HG02798 (cell line): ENCODE measurements at regions not wholly inside any gene's neighbourhood (a gene's known extent, or its start where the extent isn't known, plus 50 kb on each side); places are given as distances from the start of the nearest gene placed in this dataset.

Experiments
- ATAC-seq: cut with Tn5 transposase; IDR thresholded peaks from one replicate; pipeline ENCODE4 v1.9.1; 2021; ENCODE audit warnings: mild to moderate bottlenecking; ENCODE audit not compliant: unreplicated experiment, poor library complexity

DNA sequence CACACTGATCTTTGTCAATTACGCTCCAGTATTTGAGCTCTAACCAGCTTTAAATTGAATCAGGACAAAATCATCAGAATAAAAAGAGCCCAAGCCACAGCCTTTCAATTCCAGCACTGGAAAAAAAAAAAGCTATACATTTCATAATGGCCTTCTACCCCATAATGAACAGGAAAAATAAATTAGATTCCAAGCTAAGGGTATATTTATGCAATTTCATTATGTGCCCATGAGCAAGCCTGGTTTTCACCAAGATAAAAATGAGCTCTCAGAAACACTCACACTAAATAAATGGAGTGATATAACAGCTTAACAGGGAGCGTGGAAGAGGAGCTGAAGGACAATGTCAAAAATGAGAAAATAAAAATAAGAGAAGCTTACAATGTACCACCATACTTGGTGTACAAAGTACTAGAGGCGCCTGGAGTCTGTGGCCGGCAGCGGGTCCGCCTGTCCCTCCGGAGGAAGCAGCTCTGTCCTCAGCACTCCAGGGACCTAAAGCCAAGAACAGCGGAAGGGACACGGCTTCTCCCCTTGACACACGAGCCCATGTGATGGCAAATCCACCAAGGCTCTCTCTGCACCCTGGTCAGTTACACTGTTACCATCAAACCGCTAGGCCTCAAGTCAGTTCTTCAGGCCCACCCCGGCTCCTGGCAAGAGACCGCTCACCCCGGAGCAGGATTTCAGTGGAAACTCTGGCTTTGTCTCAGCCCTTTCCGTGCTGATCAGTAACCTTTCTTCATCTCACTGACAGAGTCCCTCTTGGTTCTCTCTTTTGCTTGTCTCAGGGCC lies 69.6 kb downstream of the RBFOX3 start:
- no peak for ATAC-seq

DNA sequence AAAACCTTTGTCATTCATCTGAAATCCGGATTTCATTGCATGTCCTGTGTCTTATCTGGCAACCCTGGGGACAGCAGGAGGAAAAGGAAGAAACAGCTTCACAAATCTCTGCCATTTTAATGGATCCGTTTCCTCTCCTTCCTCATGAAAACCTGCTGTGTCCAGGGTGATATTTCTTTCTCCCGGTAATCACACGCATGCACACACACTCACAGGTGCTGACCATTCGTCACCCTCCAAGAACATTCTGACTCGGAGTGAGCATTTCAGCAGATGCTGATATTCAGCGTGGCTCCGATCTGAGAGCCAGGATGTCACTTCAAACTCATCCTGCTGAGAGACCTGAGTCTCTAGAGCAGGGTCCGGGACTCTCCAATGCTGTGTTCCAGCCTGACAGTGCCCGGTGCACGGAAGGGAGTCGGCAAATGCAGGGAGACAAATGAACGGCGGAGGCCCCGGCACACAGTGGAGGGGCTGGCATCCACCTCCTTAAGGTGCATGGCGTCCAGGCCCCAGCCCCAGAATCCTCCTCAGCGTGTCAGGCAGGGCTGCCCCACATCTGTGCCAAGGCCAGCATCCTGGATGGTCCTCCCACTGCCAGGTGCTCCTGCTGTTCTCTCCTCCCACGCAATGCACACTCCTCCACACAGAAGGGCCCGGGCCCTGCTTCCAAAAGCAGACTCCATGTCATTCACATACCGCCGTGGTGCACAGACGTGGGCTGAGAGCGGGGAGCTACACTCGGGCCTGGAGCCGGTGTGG lies 70.7 kb downstream of the RBFOX3 start:
- no peak for ATAC-seq

DNA sequence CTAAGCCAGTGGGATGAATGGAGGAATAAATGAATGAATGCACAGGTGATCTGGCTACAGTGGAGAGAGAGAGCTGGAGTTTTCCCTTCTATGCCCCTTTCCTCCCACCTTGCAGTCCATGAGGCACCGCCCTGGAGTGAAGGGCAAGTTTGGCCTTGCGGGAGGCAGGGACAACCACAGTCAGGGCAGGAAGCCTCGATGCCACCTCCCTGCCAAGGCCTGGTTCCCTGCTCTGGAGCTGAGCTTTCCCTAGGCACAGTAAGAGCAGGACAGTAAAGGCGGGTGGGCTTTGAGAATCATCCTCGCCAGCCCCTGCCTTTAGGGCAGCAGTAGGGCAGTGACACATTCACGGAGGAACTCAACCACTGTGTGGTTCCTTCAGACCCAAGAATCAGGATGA lies 72.6 kb downstream of the RBFOX3 start:
- no peak for ATAC-seq

DNA sequence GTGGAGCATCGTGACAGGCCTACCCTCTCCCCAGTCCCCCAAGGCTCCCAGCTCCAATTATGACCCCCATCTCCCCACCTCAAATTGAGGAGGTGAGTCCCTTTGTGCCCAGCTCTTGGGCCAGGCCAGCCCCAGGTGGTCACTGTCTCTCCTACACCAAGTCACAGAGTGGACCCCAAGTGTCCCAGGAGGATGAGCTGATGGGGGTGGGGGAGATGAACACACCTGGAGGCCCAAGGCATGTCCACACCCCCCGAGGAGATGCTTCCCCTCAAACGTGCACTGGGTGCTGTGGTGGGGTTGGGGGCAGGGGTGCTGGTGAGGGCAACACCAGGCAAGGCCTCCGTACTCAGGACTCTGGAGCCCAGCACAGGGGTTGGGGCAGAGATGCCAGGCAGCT lies 73.2 kb downstream of the RBFOX3 start:
- ATAC-seq = no peak

DNA sequence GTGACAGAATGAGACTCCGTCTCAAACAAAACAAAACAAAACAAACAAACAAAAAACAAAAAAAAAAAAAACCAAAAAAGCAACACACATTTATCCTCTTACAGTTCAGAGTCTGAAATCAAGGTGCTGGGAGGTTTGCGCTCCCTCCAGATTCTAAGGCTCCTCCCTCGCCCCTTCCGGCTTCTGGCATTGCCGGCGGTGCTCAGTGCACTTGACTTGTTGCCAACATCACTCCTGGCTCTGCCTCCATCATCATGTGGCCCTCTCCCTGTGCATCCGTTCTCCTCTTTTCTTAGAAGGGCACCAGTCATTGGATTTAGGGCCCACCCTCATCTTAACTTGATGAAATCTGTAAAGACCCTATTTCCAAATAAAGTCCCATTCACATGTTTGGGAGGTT lies 73.8 kb downstream of the RBFOX3 start:
- ATAC-seq = no peak

DNA sequence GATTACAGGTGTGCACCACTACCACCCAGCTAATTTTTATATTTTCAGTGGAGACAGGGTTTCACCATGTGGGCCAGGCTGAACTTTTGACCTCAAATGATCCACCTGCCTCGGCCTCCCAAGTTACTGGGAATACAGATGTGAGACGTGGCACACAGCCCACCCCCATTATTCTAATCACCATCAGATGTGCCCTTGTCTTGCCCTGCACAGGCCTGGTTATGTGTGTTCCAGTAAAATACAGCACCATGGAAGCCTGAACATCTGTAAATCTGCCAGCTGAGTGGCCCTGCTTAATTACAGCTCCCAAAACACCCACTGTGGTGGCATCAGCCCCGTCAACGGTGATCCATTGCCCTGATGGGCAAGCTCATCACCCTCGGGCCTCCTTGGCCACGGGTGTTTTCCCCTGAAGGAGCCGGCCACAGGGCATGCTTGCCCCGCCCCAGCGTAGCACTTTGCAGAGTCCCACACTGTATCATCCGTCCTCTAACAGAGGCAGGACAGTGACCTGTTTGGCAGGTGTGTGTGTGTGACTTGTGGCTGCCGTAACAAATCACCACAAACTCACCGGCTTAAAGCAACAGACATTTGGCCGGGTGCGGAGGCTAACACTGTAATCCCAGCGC lies 74.5 kb downstream of the RBFOX3 start:
- ATAC-seq = no peak

DNA sequence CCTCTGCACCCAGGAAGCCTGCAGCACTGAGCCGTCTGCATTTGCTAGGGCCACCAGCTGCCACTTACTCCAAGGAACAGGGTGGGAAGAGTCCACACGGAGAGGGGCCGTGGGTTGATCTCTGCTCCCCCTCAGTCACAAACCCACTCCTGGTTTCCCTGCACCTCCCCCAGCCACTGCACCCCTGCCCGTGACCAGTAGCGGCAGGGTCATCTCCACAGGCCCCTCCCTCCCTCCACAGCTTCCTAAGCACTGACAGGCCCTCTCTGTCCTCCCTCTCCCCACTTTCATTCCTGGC lies 75.2 kb downstream of the RBFOX3 start:
- ATAC-seq = no peak

DNA sequence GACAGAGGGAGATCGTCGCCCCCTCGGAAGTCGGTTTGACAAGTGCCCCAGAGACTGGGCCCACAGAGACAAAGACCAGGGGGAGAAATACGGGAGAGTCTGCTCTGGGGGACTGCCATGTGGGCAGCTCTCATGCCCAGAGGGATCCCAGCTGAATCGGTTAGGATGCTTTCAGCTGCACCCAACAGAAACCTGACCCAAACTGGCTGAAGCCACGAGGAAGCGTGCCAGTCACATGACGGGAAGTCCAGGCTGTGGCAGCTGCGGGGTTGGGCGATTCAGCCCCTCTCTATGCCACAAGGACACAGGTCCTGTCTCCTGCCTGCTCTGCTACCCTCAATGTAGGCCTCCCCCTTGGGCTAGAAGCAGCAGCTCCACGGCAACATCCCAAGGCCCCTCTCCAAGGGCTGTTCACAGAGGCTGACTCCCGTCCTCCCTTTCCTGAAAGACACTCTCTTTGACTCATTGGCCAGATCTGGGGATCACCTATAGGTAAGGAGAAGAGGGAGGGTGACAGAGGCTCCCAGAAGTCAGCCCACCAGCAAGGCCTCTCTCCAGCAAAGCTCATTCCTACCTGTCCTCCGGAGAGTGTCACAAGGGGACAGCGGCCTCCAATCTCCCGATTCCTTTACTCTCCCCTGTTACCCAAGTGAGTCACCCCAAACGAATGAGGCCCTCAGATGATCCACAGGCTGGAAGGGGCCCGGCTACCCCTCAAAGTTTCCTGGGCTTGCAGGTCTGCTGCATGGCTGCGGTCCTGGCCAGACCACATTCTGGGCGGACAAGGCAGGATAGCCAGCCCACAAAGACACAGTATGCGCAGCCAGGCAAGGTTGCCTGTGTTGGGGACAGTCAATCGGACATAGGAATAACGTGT lies 75.8 kb downstream of the RBFOX3 start:
- no peak for ATAC-seq

DNA sequence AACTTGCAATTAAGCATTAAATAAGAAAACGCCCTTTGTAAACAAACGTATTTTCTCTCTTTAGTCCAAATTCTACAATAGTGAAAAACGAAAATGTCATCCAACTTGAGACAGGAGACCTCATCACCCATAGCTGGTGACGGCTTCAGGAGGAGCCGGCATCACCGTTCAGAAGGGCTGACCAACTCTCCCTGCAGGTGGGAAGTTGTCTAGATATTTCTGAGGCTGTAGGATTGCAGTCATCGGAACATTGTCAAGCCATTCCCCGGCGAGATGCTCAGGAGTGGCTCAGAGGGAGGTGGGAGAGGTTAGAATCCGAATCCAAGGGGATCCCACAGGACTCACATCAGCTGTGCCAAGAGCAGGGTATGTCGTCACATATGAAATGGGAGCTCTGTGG lies 76.7 kb downstream of the RBFOX3 start:
- ATAC-seq = no peak

DNA sequence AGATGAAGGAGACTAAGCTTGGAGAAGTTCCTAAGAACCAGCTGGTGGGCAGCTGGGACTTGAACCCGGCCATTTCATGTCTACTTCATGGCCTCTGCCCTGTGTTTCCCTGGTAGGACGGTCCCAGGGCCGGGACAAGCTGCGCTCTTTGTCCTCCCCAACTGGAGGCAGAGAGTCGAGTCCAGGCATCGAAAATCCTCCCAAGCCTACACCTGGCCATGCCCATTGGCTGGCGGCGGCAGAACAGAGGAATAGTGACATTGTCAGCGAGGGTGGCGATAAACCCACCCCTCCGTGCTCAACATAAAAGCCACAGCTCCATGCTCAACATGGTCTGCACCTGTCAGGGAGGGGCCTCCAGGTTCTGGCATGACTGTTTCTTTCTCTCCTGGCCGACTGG lies 77.7 kb downstream of the RBFOX3 start:
- no peak for ATAC-seq

DNA sequence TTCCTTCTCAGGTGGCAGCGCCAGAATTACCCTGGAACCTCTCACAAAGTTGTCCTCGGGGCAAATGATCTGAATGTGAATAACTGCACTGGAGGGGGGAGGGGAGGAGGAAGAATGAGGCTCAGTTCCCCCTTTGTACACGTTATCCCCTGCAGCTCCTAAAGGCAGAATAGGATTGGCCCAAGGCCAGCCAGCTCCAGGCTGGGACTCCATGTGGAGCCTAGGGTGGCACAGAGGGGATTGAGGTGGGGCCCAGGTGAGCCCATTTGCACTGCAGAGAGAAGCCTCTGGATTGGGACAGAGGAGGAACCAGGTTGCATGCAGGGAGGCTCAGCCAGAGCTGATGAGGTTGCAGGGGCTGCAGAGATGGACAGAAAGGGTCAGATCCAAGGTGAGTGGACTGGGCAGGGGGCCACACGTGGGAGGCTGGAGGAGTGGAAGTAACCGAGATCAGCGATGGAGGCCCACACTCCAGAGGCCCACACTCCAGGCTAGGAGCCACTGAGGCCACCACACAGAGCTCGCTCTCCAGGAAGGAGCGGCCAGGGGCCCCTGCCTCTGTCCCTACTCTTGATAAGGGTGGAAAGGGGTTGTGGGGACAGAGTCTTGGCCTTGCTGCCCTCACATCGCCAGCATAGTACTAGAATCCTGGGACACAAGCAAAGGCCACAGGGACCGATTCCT lies 78.6 kb downstream of the RBFOX3 start:
- no peak for ATAC-seq

DNA sequence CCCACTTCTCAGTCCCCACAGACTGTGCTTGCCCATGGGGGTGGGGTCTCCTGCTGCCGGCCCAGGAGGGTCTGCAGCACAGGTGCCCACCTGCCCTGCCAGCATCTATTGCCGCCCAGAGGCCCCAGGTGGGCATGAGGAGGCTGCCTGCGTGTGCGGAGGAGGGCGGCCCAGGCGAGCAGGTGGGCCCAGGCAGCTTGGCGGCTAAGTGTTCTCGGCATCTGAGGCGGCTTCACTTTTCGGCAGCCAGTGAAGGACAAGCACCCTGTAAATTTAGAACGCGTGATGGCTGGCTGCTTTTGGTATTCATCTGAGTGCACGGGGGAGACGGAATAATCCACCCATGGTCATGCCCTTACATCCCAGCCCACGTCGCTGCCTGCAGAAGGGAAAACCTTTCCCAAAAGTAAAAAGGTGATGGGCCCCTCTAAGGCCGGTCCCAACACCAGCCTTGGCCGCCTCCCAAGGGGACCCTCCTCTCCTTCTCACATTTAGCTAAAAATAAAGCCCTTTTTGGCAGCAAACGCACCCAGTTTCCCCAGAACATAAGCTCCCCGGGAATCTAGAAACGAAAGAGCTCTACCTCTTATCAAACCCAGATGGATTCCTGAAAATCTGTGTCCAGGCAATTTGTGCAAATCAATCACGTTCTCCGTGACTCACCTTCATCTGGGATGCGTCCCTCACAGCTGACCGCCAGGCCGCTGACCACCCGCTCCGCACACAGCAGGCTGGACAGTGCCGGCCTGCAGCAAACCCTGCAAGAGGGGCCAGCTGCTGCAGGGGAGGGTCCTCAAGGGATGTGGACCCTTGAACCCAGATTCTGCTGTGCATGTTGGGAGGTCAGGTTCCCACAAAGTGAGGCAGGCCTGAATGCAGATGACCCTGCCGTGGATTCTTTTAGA lies 79.4 kb downstream of the RBFOX3 start:
- no peak for ATAC-seq

DNA sequence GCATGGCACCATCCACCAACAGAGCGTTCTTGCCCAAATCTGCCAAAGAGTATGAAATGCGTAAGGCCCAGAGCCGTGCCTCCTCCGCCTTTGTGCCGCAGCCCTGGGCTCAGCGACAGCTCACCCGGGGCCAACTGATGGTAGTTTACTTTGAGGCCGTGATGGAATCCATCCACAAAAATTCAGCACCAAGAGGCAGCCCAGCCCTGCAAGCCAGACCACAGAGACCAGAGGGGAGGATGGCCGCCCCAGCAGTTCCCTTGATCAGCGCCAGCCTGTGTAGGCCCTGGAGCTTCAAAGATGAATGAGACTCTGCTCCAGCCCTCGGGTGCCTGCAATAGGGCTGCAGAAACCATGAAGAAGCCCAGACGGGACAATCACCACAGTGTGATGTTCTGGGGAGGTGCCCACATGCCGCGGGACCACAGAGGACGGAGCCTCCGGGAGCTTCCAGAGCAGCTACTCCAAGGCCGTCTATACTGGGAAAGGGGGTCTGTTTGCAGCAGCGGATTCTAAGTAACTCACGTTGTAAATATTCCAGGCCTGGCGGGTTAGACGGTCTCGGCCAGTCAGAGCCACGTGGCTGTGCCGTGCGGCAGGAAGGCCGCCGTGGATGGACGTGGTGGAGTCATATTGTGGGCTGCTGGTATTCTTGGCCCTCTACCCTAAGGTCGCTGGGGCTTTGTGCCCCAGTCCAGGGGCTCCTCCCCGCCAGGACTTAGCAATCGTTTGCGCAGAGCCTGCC lies 80.3 kb downstream of the RBFOX3 start:
- no peak for ATAC-seq

DNA sequence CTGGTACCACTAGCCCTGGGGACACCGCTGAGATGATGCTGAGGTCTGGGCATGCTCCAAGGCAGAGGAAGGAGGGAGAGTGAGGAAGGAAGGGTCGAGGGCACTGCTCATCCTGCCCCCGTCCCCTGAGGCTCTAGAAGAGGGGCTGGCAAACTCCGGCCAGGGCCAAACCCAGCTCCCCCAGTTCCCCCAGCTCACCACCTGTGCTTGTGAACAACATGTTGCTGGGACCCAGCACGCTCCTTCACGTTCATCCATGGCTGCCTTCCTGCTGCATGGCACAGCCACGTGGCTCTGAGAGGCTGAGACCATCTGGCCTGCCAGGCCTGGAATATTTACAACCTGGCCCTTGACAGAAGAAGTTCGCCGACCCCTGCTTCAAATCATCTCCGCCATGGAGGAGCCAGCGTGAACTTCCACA lies 81.2 kb downstream of the RBFOX3 start:
- ATAC-seq = no peak

DNA sequence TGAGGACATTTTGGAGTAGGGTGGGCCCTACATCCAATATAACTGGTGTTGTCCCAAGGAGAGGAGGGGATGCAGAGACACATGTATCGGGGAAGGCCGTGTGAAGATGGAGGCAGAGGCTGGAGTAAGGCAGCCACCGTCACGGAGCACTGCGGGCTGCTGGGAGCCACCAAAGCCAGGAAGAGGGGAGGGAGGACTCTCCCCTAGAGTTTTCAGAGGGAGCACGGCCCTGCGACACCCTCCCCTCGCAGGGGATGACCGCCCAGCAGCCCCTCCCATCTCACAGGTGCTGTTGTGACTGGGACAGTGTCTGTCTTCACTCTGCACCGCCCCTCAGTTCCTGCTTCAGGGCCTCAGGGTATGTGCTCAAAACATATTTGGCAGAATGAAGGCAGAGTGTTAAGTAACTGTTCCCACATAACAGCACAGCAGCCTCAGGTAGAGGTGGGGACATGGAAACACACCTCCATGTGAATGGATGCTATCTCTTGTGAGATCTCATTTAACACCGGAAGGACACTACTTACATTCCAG lies 82.2 kb downstream of the RBFOX3 start:
- ATAC-seq = no peak

DNA sequence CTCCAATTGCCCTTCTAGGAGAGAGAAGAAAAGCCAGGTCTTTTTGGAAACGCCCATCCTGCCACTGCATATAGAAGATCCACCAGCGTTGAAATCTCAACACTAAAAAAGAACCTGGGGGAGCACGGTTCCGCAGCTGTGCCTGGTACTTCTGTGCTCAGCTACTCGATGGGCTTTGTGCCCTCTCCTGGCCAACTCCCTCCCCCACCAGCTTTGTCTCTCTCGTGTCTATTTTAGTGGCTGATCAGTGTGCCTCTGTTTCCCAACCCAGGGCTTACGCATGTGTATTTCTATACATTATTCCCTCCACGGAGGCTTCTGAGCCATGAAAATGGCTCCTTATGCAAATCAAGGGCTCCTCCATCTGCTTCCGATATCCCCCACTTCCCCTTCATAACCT lies 83.5 kb downstream of the RBFOX3 start:
- no peak for ATAC-seq

DNA sequence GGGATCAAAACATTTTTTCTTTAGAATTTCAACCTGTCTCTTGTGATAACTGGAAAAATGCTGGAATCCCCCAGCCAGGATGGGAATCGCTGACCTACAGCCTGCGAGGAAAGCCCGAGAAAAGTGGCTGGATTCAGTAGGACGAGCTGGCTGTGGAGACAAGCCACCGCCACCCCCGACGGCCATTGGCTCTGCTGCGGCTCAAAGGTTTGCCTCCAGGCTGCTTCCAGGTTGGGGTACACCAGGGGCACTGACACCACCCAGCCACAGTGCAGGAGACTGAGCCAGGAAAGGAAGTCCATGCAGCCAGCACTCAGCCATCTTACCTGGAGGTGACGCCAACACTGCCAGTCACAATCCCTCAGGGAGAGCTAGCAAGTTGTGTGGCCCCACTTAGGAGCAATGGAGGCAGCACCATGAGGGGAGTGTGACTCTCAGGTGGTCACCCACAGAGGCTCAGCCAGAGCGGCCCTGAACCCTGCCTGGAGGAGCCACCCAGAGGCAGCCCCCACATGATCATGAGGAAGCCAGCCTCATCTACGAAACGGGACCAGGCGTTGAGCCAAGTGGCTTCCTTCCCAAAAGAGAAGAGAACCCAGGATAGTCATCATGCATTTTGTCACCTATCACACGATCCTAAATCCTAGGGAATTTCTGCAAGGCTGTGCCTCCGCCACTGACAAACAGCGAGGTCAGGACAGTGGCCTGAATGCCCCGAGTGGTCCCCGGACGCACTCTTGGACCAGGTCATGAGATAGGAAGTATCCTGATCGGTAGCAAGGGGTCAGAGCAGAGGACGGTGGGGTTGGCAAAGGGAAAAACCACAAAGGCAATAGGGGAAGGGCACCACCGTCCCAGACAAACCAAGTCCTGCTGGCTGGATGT lies 84.8 kb downstream of the RBFOX3 start:
- no peak for ATAC-seq
